ENCODE measurements at regions not wholly inside any gene's neighbourhood (a gene's known extent, or its start where the extent isn't known, plus 50 kb on each side); places are given as distances from the start of the nearest gene placed in this dataset.

DNA sequence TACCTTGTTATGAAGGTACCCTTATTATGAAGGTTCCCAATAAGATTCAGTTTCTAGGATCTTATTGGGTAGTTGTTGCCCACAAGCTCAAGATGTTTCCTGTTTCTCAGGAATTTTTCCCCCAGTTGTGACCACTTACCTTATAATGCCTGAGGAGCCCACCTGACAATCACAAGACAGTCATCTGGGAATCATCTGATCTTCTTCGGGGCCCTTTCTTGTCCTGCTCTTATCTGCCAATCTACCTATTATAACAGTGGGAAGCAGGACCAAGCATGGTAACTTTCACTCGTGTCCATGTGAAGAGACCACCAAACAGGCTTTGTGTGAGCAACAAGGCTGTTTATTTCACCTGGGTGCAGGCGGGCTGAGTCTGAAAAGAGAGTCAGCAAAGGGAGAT is 825.5 kb downstream of the BCL11B start:
- DNase-seq (ENCODE audit: low read depth, low spot score), result no peak

GRCh38 chr14:98456231-98456630 is 815.8 kb downstream of the BCL11B start:
- DNase-seq (ENCODE audit: low read depth, low spot score), result no peak

GRCh38 chr14:98458702-98459101 is 813.3 kb downstream of the BCL11B start:
- no peak for DNase-seq (ENCODE audit: low read depth, low spot score)

DNA sequence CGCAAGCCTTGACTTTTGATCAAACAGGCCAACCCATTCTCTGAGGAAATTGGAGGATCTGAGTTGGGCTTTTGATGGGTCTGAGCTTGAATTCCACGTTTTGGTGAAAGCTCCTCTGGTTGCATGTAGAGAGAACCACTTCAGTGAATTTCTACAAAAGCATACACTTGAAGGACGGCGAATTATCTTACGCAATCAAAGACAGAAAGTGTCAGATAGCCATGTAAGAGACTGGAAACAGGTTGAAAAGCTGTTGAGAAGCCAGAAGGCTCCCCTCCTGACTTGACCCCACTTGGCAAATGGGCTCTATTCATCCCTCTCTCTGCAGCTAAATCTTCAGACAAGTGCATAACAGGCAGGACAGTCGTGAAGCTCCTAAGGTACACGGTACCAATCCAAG is 809.1 kb downstream of the BCL11B start:
- no peak for DNase-seq (ENCODE audit: low read depth, low spot score)

DNA sequence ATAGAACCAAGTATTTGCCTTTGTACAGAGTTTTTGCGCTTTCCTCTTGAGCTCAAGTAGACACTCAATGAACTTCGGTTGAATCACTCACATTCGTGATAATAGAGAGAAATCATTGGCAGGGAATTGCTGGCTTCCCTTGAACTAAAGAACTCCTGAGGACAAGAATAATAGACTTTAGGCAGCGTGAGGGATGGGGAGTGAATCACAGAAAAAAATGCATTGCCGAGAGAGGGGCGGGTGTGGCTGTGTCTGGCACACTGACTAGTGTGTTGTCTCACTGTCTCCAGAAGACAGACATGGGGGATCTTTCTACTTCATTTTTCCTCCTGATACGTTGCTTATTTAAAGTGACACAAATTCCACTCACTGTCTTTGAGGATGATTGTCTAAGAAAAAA is 805.2 kb downstream of the BCL11B start:
- DNase-seq (ENCODE audit: low read depth, low spot score), result no peak

GRCh38 chr14:98470663-98471062 is 801.3 kb downstream of the BCL11B start:
- no peak for DNase-seq (ENCODE audit: low read depth, low spot score)

DNA sequence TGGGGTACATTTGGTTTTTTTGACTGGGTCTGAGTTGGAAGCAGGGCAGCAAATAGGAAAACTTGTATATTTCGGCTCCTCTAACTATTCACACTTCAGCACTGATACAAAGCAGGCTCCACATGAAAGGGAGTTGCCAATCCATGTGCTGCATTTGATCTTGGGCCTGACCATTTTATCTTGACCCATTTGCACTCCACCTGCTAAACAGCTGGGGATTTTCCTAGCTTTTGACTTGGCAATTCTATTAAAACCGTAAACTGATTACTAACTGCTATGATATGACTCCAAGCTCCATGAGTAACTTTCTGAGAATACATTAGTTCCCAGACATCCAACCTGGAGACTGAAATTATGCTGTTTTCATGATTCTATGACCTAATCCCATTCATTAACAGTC is 797.1 kb downstream of the BCL11B start:
- DNase-seq (ENCODE audit: low read depth, low spot score), result no peak

- DNase-seq (ENCODE audit: low read depth, low spot score), result no peak
These were observed 794.1 kb downstream of the BCL11B start for GRCh38 chr14:98477935-98478334.

DNA sequence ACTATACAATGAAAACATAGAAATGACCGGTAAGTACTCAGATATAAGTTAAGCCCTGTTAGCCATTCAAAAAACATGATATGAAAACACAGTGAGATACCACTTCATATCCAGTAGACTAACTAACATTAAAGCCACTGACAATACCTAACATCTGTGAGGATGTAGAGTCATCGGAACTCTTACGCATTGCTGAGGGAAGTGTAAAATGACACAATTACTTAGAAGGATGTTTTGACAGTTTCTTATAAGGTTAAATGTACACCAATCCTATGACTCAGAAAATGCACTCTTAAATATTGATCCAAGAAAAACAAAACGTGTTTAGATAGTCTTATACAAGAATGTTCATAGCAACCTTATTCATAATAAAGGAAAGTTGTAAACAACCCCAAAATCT is 782.9 kb downstream of the BCL11B start:
- DNase-seq (ENCODE audit: low read depth, low spot score), result no peak

GRCh38 chr14:98494582-98494981 is 777.4 kb downstream of the BCL11B start:
- no peak for DNase-seq (ENCODE audit: low read depth, low spot score)

GRCh38 chr14:98498019-98498885 is 773.7 kb downstream of the BCL11B start:
- DNase-seq (ENCODE audit: low read depth, low spot score), result no peak

DNA sequence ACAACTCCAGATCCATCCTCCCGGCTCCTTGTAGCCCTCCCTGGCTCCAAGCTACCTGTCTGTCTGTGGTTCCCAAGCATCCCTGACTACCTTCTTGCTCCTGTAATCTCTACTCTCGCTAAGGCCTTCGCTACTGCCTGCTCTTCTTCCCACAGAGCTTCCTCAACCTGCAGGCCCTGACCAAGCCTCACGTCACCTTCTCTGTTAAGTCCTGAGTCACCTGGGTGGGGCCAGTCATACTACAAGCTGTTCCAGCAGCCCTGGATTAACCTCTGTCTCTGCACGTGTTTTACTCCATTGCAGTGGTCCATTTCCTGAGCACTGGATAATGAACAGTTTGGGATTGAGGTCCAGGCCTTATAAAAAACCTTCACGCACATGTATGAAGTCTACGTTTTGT is 770.7 kb downstream of the BCL11B start:
- no peak for DNase-seq (ENCODE audit: low read depth, low spot score)

GRCh38 chr14:98501836-98502235 is 770.2 kb downstream of the BCL11B start:
- DNase-seq (ENCODE audit: low read depth, low spot score), result no peak

DNA sequence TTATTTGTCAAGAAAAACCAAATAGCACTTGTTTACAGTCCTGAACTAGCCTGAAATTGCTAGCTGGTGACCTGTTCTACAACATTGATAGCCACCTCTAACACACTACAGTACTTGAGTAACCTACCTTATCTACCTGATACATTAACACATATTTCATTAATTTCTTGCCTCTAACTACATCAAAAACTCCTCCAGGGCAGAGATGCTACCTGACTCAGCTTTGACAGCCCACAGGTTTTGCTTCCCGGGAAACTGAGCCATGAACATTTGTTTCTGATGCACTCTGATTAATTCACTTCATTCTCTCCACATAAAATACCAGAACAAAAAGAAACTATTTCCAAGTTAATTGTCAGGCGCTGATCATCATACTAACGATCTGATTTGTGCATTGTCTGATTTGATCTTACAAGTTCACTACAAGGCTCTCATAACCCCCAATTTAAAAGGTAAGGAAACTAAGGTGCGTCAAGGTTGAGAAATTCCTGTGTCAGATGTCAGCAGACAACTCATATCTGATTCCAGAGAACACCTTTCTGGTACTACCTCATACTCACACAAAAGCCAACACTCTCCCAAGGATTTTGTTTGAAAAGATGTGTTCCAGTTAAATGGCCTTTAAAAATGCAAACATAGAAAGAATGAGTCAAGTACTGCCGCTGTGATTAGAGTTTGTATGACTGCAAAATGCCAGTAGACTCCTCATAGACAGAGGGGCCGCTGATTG is 768.7 kb downstream of the BCL11B start:
- no peak for DNase-seq (ENCODE audit: low read depth, low spot score)

GRCh38 chr14:98507264-98507663 is 764.7 kb downstream of the BCL11B start:
- DNase-seq (ENCODE audit: low read depth, low spot score), result no peak

DNA sequence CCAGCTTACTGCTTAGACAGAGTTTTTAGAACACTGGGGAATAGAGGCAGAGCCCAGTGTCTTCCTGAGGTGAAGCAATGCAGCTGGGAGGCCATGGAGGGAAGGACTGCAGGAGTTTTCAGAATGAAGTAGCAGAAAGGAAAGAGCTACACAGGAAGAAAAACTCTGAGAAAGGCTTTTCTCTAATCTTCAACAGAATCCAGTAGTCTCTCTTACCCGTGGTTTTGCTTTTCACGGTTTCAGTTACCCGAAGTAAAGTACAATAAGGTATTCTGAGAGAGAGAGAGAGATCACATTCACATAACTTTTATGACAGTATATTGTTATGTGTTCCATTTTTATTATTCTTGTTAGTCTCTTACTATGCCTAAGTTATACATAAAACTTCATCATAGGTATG is 761.6 kb downstream of the BCL11B start:
- DNase-seq (ENCODE audit: low read depth, low spot score), result no peak

GRCh38 chr14:98512501-98513251 is 759.3 kb downstream of the BCL11B start:
- DNase-seq (ENCODE audit: low read depth, low spot score), result no peak

DNA sequence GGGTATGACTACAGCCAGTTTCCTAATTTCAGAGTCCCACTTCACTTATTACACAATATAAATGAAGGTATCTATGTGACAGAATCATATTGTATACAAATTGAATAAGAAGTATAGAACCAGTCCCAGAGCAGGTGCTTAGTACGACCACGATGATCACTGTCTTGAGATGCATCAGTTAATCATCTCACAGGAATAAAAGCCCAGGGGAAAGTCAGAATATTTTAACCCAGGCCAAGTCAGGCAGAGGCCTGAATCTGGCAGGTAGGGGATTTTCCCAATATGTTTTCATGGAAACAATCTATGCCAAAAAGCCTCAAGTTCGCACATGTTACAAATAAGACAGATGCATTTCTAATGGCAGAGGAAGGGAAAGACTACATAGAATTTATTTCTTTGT is 758.4 kb downstream of the BCL11B start:
- DNase-seq (ENCODE audit: low read depth, low spot score), result no peak

DNA sequence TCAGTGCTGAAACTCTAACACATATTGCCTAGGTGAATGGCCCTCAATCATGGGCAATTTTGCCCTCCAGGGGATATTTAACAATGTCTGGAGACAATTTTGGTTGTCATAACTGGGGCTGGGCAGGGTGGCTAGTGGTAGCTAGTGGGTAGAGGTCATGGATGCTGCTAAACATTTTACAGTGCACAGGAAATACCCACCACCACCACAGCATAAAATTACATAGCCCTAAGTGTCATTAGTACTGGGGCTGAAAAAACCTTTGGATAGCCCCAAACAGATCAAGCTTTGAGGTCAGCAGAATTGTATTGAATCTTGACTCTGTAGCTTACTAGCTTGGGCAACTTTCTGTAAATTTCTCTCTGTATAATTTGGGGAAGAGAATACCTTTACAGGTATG is 758.0 kb downstream of the BCL11B start:
- no peak for DNase-seq (ENCODE audit: low read depth, low spot score)

GRCh38 chr14:98536256-98536655 is 735.7 kb downstream of the BCL11B start:
- no peak for DNase-seq (ENCODE audit: low read depth, low spot score)

- DNase-seq (ENCODE audit: low read depth, low spot score), result no peak
These were observed 729.7 kb downstream of the BCL11B start for GRCh38 chr14:98542316-98542715.

GRCh38 chr14:98543074-98543473 is 728.9 kb downstream of the BCL11B start:
- DNase-seq (ENCODE audit: low read depth, low spot score), result no peak
